Inflammatory macrophage treated with lipopolysaccharide for 1 hour (primary cell): ENCODE measurements at regions not wholly inside any gene's neighbourhood (a gene's known extent, or its start where the extent isn't known, plus 50 kb on each side); places are given as distances from the start of the nearest gene placed in this dataset.

Source experiments
- DNase-seq, 2 donors: peaks; one replicate each; pipeline ENCODE4 v3.0.0-alpha.2; 2020 to 2022

- no peak for DNase-seq
Measured at GRCh38 chr10:42933448-42934340, 143.2 kb upstream of the RET start.

GRCh38 chr10:42934351-42934811, 142.5 kb upstream of the RET start:
- DNase-seq: no peak

DNA sequence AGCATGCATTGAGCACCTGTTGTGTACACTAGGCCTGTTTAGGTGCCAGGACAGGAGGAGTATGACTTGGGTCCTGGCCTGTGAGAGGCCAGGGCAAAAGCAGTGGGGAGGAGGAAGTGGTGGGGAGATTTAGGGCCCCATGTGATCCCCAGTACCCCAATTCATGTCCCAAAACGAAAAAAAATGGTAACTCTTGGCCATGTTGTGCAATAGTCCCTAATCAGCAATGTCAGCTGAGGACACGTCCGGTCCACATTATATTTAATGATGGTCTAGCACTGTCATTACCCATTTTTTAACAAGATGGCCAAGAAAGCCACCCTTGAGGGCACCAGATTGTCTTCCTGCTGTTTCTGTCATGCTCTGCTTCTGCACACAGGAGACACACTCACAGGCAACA, 142.0 kb upstream of the RET start:
- DNase-seq: no peak

DNA sequence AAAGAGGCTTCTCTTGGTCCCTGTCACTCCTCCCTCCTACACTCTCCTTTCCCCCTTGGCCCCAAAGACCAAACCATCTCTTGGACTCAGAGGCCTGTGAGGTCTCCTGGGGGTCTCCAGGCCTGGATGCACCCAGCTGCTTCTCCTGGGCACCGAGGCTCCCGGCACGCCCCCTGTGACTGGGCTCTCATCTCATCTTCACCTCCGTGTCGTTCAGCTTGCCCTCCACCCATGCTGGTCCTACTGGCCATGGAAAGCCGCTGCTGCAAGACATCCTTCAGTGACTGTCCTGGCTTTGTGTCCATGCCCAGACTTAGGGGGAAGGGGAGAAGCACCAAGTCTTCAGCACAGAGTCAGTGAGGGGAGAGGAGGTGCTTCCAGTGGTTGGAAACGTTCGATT, 141.4 kb upstream of the RET start:
- no peak for DNase-seq

GRCh38 chr10:42936580-42936979, 140.3 kb upstream of the RET start:
- DNase-seq: no peak

DNA sequence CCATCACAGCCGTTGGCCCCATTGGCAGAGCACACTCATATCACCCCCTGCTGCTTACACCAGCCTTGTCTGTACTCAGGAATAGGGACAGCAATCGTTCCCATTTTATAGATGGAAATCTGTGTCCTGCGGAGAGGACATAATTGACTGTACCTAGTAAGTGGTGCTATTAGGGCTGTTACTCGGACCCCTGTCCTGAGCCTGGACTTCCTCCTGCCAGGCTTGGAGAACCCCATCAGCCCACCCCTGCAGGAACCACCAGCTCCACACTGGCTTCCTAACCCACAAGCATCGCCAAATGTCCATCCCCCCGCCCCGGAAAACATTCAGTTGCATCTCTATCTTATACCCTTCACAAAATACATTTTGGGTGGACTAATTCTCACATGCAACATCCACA, 139.8 kb upstream of the RET start:
- DNase-seq: no peak

DNA sequence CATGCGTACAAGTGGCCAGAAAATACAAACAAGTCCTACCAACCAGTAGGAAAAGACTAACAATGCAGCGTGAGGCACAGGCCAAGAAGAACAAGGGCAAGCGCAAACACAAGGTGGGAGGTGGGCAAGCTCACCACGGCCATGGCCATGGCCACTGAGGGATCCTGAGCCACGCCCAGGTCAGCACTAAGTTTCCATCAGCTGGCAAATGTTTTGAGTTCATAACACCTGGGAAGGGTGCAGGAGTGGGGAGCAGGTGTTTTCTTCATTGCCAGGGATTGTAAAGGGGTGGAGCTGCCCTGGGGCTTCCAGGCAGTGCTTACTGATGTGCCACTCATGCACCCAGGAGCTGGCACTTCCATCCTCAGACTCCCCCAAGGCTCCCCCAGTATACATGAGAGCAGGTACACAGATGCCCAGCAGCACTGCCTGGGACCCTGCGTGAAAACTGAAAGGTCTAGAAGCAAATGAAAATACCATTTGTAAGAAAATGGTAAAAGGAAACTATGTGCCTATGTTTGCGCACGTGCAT, 139.2 kb upstream of the RET start:
- no peak for DNase-seq

DNA sequence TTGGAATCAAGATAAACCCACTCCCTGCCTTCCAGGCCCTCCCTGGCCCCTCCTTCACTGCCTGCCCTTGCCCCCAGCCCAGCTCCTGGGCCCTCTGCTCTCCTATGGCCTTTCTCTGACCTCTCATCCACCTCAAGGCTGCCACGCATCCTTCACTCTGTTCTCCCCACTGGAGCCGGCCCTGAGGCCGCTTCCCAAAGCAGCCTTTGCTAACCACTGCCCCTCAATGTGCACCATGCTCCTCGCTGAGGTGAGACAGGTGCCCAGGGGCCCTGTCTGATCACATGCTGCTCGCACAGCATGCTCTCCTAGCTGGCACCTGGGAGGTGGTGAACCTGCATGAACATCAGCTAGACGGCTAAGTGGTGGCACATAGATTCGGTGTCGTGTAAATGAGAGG, 138.5 kb upstream of the RET start:
- no peak for DNase-seq

GRCh38 chr10:42939237-42939636, 137.6 kb upstream of the RET start:
- DNase-seq: no peak

DNA sequence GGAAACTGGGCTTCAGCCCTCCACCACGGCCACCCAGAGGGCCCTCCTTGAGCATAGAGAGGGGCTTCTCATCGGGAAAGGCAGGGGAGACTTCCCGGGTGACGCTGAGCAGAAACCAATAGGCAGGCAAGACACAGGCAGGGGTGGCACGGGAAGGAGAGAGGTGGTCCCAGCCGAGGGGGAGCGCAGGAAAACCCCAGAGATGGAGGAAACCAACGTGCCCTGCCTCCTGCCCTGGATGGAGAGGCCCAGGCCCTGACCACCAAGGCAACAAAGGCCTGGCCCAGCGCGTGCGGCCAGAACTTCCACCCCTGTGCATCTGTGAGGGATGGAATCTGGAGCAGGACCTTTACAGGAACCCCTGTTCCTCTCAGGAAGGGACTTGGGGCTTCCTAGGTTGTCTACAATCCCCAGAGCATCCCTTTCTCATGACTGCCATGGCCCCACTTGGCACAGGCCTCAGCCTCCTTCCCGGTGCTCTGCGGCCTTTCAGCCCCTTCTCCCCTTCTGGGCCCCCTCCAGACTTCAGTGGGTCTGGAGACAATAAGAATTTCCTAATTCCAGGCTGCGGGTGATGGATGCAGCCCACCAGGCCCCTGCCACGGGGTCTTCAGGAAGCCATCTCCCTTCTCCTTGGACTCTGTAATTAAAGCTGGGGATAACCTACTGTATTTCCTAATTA, 137.0 kb upstream of the RET start:
- no peak for DNase-seq

DNA sequence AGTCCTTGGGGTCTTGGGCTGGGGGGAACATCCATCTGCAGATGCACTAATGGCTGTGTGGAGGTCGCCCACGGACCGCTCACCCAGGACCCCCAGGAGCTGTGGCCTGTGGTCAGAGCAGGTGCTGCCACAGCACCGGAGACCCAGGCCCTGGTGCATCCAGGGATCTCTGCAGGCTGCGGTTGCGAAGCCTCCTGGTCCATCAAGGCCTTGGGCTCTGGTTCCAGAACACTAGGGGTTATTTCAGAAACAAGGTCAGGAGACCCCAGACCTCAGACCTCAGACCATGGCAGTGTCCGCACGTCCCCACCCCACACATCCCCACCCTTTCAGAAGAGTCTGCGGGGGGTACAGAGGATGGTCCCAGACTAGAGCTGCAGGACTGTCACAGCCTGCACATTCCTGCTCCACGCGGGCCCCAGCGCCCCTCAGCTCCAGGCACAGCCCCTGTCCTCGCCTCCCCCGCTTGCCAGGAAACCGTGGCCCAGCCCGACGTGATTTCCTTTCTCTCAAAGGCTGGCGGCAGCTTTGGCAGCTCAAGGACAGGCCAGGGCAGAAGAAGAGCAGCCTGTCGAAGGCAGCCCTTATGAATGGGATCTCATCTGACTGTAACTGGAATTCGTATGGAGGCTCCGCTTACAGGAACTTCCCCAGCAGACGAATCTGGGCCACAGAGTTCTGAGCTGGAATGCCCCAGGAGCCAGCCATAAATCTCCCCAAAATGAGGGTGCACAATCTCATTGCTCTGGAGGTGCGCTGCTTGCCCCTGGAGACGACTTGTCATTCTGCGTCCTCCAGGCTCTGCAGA, 136.2 kb upstream of the RET start:
- peak in 1 of 2 donors; percentile 56 for DNase-seq

DNA sequence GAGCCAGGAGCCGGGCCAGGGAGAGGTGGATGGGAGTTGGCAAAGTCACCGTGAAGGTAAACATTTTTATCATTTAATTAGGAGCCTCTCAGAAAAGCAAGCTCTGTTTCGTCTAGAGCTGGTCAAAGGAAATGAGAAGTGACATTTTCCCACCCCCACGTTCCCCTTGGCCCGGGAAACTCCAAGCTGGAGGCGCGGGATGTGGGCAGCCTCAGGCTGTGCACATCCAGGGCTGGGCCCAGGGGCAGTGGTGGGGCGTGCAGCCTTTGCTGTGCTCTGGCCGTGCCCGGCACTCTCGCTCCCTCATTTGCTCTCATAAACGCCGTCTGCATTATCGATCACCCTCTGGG, 135.6 kb upstream of the RET start:
- peak; percentile 80 for DNase-seq

DNA sequence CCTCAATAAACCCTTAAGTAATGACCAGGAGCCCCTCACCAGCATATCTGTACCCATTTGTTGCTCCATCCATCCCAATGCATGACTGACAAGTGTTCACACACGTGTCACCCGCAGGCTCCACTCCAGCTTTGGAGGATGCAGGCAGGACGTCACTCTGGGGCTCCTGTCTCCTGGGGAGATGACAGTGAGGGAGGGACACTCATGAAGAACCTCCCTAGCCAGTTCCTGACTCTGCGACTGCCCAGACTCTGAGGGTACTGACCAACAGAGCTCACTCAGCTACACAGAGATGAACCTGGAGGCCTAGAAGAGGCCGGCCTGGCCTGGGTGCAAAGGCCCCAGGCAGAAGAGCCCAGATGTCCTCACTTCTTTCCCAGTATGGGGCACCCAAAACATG, 135.1 kb upstream of the RET start:
- no peak for DNase-seq

- DNase-seq: no peak
Measured at GRCh38 chr10:42942279-42942950, 134.5 kb upstream of the RET start.

GRCh38 chr10:42943025-42943818, 133.6 kb upstream of the RET start:
- no peak for DNase-seq

DNA sequence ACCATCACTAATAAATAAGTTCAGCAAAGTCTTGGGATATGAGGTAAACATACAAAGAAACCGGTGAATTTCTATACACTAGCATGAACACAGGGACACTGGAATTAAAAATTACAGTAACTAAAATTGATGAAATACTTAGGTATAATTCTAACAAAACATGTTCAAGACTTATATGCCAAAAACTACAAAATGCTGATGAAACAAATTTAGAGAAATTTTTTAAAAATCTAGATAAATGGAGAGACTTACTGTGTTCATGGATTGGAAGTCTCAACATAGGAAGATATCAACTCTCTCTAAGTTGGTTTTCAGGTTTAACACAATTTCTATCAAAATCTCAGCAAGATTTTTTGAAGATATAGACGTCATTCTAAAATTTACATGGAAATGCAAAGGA, 128.8 kb upstream of the RET start:
- no peak for DNase-seq

DNA sequence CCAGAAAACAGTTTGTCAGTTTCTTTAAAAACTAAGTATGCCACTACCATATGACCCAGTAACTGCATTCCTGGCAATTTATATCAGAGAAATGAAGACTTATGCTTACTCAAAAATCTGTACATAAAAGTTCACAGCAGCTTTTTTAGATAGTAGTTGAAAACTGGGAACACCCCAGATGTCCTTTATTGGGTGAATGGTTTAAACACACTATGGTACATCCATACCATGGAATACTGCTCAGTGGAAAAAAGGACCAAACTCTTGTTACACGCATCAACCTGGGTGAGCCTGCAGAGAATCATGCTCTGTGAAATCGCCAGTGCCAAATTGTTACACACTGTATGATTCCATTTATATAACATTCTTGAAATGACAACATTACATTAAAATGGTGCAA, 127.6 kb upstream of the RET start:
- no peak for DNase-seq

GRCh38 chr10:42950606-42951485, 126.0 kb upstream of the RET start:
- no peak for DNase-seq

DNA sequence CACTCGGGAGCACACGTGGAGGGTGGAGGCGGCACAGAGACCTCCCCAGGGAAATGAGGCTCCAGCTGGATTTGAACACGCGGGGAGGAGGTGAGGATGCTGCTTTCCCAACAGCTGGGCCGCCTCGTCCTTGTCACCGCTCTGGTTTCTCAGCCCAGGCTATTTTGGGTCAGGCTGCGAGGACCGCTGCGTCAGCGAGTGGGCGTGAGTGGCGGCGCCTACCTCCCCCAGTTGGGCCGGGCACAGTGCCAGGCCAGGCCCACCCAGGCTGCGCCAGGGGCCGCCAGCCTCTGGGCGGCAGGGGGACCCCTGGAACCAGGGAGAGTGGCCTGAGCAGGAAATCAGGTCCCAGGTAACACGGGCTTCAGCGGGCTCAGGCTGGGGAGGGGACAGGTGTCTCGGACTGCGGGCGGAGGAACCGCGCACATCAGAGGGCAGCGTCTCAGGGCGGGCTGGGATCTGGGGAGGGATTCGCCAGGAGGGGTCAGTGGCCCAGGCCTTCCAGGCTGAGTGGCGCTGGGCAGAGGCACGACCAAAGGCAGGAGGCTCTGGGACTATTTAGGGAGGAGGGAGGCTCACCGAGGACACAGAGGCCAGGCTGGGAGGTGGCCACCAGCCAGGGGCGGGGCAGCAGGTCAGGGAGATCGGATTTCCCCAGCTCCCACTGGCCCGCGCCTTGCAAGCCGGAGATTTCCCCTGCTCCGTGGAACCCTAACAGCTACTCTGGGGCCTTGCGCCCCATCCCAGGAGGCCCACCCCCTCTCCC, 125.2 kb upstream of the RET start:
- DNase-seq: no peak

GRCh38 chr10:42952349-42952748, 124.5 kb upstream of the RET start:
- DNase-seq: no peak
